HepG2 (cell line): ENCODE measurements at regions not wholly inside any gene's neighbourhood (a gene's known extent, or its start where the extent isn't known, plus 50 kb on each side); places are given as distances from the start of the nearest gene placed in this dataset.

Experiments used
- ATAC-seq: fragments of 200-7000 bp; cut with Tn5 transposase; 3 replicates; pipeline ENCODE4 v1.9.1; 2020; ENCODE audit warnings: mild to moderate bottlenecking, moderate library complexity
- BruUV-seq: library from RNA; stranded (reverse); fragments of 400-500 nt; replicated peaks from 2 replicates; lab custom pipeline; 2021; lab: Mats Ljungman, UMichigan
- CTCF ChIA-PET: fragments of 300-600 bp; formaldehyde crosslinking; extraction: SDS; loops from one replicate; lab custom pipeline; 2021; ENCODE audit warnings: low total read pairs, inconsistent platforms, low intra/inter-chr PET ratio; lab: Yijun Ruan, JAX
- POLR2A ChIA-PET: fragments of 350-600 bp; sonication (Branson Sonifier 250); formaldehyde crosslinking; loops from one replicate; lab custom pipeline; 2020; ENCODE audit warnings: antibody characterized with exemption, inconsistent platforms; lab: Yijun Ruan, JAX
- DNase-seq: peaks from one replicate; pipeline ENCODE4 v3.0.0-alpha.2; 2015; ENCODE audit warnings: low spot score
- FAIRE-seq: peaks from 3 replicates; lab custom pipeline; 2011; peaks lifted over from hg19 to GRCh38; lab: Jason Lieb, UNC
- H2AFZ ChIP-seq: one replicate; pipeline ENCODE4 v1.6.1; 2011; ENCODE audit warnings: low read length, inconsistent platforms
- H3K27ac ChIP-seq: fragments of 300-600 bp; 3 replicates; pipeline ENCODE4 v1.8.0; 2011; ENCODE audit warnings: mixed run types, mild to moderate bottlenecking, mixed read lengths, low read length, inconsistent platforms; ENCODE audit not compliant: insufficient read depth; ENCODE audit errors: extremely low read length
- H3K27me3 ChIP-seq, 2 experiments: fragments of 200-600 bp in 1 of 2; 2 replicates in 1 of 2; 3 replicates in 1 of 2; pipeline versions ENCODE4 v1.6.0 to v1.8.0; 2011; ENCODE audit warnings: low read length in 2 of 2, mild to moderate bottlenecking in 2 of 2, moderate library complexity in 2 of 2, inconsistent platforms in 1 of 2; ENCODE audit not compliant: insufficient read depth in 2 of 2, control insufficient read depth in 1 of 2
- H3K36me3 ChIP-seq, 2 experiments: fragments of 200-600 bp in 1 of 2; replicated peaks in 1 of 2; 2 replicates in 1 of 2; 3 replicates in 1 of 2; pipeline versions ENCODE4 v1.5.1 to v1.8.0; 2011; ENCODE audit warnings: low read length in 2 of 2, inconsistent platforms in 1 of 2; ENCODE audit not compliant: insufficient read depth in 2 of 2, control insufficient read depth in 1 of 2
- H3K4me1 ChIP-seq: 2 replicates; pipeline ENCODE4 v1.5.1; 2012; ENCODE audit warnings: low read length, inconsistent platforms; ENCODE audit not compliant: insufficient read depth
- H3K4me2 ChIP-seq: 2 replicates; pipeline ENCODE4 v1.6.0; 2011; ENCODE audit warnings: low read depth, low read length, inconsistent platforms
- H3K4me3 ChIP-seq, 3 experiments: fragments of 200-600 bp in 1 of 3; sonication (generic), shearing (Covaris generic) in 1 of 3; replicated peaks in 1 of 3; 2 replicates each; pipeline ENCODE4 v1.5.1; 2011 to 2016; ENCODE audit warnings: low read length in 3 of 3, inconsistent platforms in 2 of 3, low read depth in 2 of 3, mild to moderate bottlenecking in 2 of 3, control low read depth in 1 of 3, mixed read lengths in 1 of 3; ENCODE audit not compliant: insufficient read depth in 1 of 3
- H3K79me2 ChIP-seq: one replicate; pipeline ENCODE4 v1.6.1; 2011; ENCODE audit warnings: low read length, inconsistent platforms; ENCODE audit not compliant: insufficient read depth
- H3K9ac ChIP-seq: 2 replicates; pipeline ENCODE4 v1.6.0; 2011; ENCODE audit warnings: mild to moderate bottlenecking, low read depth, low read length, inconsistent platforms; ENCODE audit not compliant: insufficient read depth
- H3K9me3 ChIP-seq: 2 replicates; pipeline ENCODE4 v1.5.1; 2012; ENCODE audit warnings: mild to moderate bottlenecking, low read length
- H4K20me1 ChIP-seq: 2 replicates; pipeline ENCODE4 v1.6.0; 2011; ENCODE audit warnings: inconsistent platforms, mild to moderate bottlenecking, low read length, moderate library complexity; ENCODE audit not compliant: insufficient read depth
- SRF ChIP-seq: IDR thresholded peaks from 2 replicates; pipeline ENCODE4 v1.6.1; 2011; ENCODE audit warnings: mild to moderate bottlenecking, low read depth, low read length, moderate library complexity
- ZBTB1 ChIP-seq: sonication (generic); formaldehyde crosslinking; IDR thresholded peaks from 2 replicates; pipeline ENCODE4 v1.4.0; 2020; ENCODE audit warnings: missing genetic modification reagents, borderline replicate concordance
- ZNF260 ChIP-seq: sonication (generic); formaldehyde crosslinking; IDR thresholded peaks from 2 replicates; pipeline ENCODE4 v1.4.0; 2020; ENCODE audit warnings: missing genetic modification reagents, low read depth, mild to moderate bottlenecking, borderline replicate concordance
- ZNF337 ChIP-seq: sonication (generic); formaldehyde crosslinking; IDR thresholded peaks from 2 replicates; pipeline ENCODE4 v1.5.1; 2020; ENCODE audit warnings: missing genetic modification reagents, low read depth, mild to moderate bottlenecking, borderline replicate concordance
- ZNF451 ChIP-seq: sonication (generic); formaldehyde crosslinking; IDR thresholded peaks from 2 replicates; pipeline ENCODE4 v1.5.0; 2020; ENCODE audit warnings: mild to moderate bottlenecking, missing genetic modification reagents
- ZNF761 ChIP-seq: sonication (generic); formaldehyde crosslinking; conservative IDR thresholded peaks from 2 replicates; pipeline ENCODE4 v1.4.0; 2020; ENCODE audit warnings: mild to moderate bottlenecking, missing genetic modification reagents
- ZNF780A ChIP-seq: sonication (generic); formaldehyde crosslinking; IDR thresholded peaks from 2 replicates; pipeline ENCODE4 v1.8.0; 2022; ENCODE audit warnings: mild to moderate bottlenecking, missing genetic modification reagents, moderate library complexity
- ZNF788 ChIP-seq: sonication (generic); formaldehyde crosslinking; IDR thresholded peaks from 2 replicates; pipeline ENCODE4 v1.5.0; 2020; ENCODE audit warnings: mild to moderate bottlenecking, missing genetic modification reagents, borderline replicate concordance
- WGBS: methylation state at CpG from one replicate; pipeline ENCODE4 v1.1.6; 2017; ENCODE audit warnings: low lambda C conversion rate; 5-methylcytosine and 5-hydroxymethylcytosine counted together
- in situ Hi-C: cut with HindIII; loops from 2 replicates; pipeline ENCODE4 v1.10.0; 2017; ENCODE audit warnings: low pct_unique_long_range_greater_than_20kb; ENCODE audit not compliant: extremely low pct_ligation_motif_present
- intact Hi-C: fragments of 100-400 bp; cut with micrococcal nuclease; formaldehyde crosslinking; loops from one replicate; pipeline ENCODE4 v1.10.0; 2022; ENCODE audit not compliant: unreplicated experiment
- TF ChIP-seq, protein P1 (sequence below): fragments of 450-650 bp; IDR thresholded peaks from 2 replicates; pipeline ENCODE4 v1.6.1; 2017
- TF ChIP-seq, protein P2 (sequence below): sonication (generic); formaldehyde crosslinking; IDR thresholded peaks from 2 replicates; pipeline ENCODE4 v1.5.0; 2020; ENCODE audit warnings: missing genetic modification reagents
- TF ChIP-seq, protein P3 (sequence below): fragments of 450-650 bp; IDR thresholded peaks from 2 replicates; pipeline ENCODE4 v1.6.1; 2017; ENCODE audit warnings: mild to moderate bottlenecking
- TF ChIP-seq, protein P4 (sequence below): sonication (generic); formaldehyde crosslinking; IDR thresholded peaks from 2 replicates; pipeline ENCODE4 v1.5.0; 2020; ENCODE audit warnings: missing genetic modification reagents

DNA sequence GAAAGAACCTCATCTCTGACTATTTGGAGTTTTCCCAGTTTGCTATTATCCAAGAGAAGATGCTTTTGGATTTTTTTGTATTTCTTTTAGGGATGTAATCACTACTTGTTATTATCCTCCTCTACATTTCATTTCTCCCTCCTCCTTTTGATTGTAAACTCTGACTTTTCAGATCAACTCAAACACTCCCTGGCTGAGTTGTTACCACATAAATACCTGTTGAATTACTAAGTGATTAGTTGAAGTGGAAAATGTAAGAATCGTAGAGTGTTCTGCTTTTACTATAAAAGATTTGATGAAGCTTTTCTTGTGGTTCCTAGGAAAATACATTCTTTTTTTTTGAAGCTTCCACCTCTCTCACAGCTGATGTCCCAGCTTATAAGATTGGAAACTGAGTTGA, 164.1 kb upstream of the C1GALT1 start (continued):
- no peak for TF ChIP-seq ZNF788
- TF ChIP-seq ZNF451: no peak
- TF ChIP-seq, all 625 proteins: peak for 0

DNA sequence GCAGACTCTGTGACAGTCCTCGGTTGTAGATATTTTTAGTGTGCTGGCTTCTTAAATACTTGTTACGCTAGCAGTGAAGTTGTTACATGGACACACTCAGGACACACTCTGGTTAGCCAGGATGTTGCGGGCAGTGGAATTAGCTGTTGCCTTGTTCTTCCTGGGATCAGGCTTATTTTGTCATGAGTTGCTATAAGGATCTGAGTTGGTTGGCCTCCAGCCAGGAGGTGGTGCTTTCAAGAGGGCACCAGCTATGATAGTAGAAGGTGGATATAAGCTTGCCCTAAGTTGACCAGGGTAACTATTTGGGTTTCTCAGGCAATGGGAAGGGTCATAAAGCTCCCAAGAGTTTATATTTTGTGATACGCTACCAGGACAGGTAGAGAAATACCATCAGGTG, 150.1 kb upstream of the C1GALT1 start:
- CTCF ChIA-PET: no interaction called here
- no peak overlapping the region for H3K27ac ChIP-seq
- in situ Hi-C loops: no loop called here
- H3K9ac ChIP-seq: no peak overlapping the region
- POLR2A ChIA-PET: no interaction called here
- intact Hi-C loops: no loop called here
- no peaks in the 10 kb centered on the region for H3K79me2 ChIP-seq
- no peak overlapping the region for H2AFZ ChIP-seq
- H3K4me1 ChIP-seq: no peaks in the 10 kb centered on the region
- no peaks in the 10 kb centered on the region for H3K27me3 ChIP-seq
- 42% methylated on average over 3 of the region's 4 CpGs for WGBS
- no peaks in the 10 kb centered on the region for H4K20me1 ChIP-seq
- H3K4me2 ChIP-seq: no peak overlapping the region
- DNase-seq (no peak), ATAC-seq (no peak), FAIRE-seq (no peak)
- no peaks in the 10 kb centered on the region for H3K9me3 ChIP-seq
- H3K36me3 ChIP-seq: no peaks in the 10 kb centered on the region
- H3K4me3 ChIP-seq: no peak overlapping the region
- no peak for TF ChIP-seq ZNF337
- no peak for TF ChIP-seq ZBTB1 (CRISPR knock-in tag)
- TF ChIP-seq, protein P1, sequence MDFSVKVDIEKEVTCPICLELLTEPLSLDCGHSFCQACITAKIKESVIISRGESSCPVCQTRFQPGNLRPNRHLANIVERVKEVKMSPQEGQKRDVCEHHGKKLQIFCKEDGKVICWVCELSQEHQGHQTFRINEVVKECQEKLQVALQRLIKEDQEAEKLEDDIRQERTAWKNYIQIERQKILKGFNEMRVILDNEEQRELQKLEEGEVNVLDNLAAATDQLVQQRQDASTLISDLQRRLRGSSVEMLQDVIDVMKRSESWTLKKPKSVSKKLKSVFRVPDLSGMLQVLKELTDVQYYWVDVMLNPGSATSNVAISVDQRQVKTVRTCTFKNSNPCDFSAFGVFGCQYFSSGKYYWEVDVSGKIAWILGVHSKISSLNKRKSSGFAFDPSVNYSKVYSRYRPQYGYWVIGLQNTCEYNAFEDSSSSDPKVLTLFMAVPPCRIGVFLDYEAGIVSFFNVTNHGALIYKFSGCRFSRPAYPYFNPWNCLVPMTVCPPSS: no peak
- TF ChIP-seq SRF: no peak
- no peak for TF ChIP-seq ZNF761 (CRISPR knock-in tag)
- no TSS peak for BruUV-seq

DNA sequence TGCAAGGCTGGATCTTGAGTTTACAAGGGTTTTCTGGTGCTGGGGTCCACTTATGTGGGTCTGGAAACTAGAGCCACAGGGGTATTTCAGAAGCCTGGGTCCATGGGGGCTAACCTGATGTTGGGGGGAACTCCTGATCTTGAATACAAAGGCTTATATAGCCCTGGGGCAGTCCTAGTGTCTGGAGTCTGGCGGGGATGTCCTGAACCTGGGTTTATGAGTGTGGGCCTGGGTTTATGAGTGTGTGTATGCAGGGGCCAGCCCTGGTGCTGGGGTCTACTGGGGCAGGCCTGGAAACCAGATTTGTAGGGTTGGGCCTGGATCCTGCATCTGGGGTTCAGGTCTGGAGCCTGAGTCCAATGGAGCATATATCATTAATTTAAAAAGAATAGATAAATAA, 146.5 kb upstream of the C1GALT1 start:
- in situ Hi-C loops (no loop called here), intact Hi-C loops (no loop called here)
- no peak overlapping the region for H3K9ac ChIP-seq
- no peaks in the 10 kb centered on the region for H3K79me2 ChIP-seq
- no peak overlapping the region for H3K27ac ChIP-seq
- ChIA-PET POLR2A (no interaction called here), CTCF (no interaction called here)
- H3K27me3 ChIP-seq: peaks cover 0 to 3% of the 10 kb centered on the region in 2 experiments; a peak in 1 of 5 replicates
- H3K9me3 ChIP-seq: no peaks in the 10 kb centered on the region
- ATAC-seq (no peak), DNase-seq (no peak), FAIRE-seq (no peak)
- H4K20me1 ChIP-seq: no peaks in the 10 kb centered on the region
- BruUV-seq: no TSS peak
- no peak overlapping the region for H2AFZ ChIP-seq
- no peaks in the 10 kb centered on the region for H3K4me1 ChIP-seq
- WGBS: 0% methylated on average over 1 of the region's 1 CpG
- no peak overlapping the region for H3K4me2 ChIP-seq
- H3K36me3 ChIP-seq: no peaks in the 10 kb centered on the region
- H3K4me3 ChIP-seq: no peak overlapping the region
- TF ChIP-seq, protein P2, sequence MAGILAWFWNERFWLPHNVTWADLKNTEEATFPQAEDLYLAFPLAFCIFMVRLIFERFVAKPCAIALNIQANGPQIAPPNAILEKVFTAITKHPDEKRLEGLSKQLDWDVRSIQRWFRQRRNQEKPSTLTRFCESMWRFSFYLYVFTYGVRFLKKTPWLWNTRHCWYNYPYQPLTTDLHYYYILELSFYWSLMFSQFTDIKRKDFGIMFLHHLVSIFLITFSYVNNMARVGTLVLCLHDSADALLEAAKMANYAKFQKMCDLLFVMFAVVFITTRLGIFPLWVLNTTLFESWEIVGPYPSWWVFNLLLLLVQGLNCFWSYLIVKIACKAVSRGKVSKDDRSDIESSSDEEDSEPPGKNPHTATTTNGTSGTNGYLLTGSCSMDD: no peak
- TF ChIP-seq ZNF780A (CRISPR knock-in tag): no peak
- TF ChIP-seq, protein P3, sequence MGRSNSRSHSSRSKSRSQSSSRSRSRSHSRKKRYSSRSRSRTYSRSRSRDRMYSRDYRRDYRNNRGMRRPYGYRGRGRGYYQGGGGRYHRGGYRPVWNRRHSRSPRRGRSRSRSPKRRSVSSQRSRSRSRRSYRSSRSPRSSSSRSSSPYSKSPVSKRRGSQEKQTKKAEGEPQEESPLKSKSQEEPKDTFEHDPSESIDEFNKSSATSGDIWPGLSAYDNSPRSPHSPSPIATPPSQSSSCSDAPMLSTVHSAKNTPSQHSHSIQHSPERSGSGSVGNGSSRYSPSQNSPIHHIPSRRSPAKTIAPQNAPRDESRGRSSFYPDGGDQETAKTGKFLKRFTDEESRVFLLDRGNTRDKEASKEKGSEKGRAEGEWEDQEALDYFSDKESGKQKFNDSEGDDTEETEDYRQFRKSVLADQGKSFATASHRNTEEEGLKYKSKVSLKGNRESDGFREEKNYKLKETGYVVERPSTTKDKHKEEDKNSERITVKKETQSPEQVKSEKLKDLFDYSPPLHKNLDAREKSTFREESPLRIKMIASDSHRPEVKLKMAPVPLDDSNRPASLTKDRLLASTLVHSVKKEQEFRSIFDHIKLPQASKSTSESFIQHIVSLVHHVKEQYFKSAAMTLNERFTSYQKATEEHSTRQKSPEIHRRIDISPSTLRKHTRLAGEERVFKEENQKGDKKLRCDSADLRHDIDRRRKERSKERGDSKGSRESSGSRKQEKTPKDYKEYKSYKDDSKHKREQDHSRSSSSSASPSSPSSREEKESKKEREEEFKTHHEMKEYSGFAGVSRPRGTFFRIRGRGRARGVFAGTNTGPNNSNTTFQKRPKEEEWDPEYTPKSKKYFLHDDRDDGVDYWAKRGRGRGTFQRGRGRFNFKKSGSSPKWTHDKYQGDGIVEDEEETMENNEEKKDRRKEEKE: no peak
- TF ChIP-seq ZNF260 (CRISPR knock-in tag): no peak
- TF ChIP-seq, protein P4, sequence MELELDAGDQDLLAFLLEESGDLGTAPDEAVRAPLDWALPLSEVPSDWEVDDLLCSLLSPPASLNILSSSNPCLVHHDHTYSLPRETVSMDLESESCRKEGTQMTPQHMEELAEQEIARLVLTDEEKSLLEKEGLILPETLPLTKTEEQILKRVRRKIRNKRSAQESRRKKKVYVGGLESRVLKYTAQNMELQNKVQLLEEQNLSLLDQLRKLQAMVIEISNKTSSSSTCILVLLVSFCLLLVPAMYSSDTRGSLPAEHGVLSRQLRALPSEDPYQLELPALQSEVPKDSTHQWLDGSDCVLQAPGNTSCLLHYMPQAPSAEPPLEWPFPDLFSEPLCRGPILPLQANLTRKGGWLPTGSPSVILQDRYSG (CRISPR knock-in tag): no peak
